PC-3 (cell line): ENCODE measurements at regions not wholly inside any gene's neighbourhood (a gene's known extent, or its start where the extent isn't known, plus 50 kb on each side); places are given as distances from the start of the nearest gene placed in this dataset.

Experiments used
- CTCF ChIP-seq: fragments of 300-600 bp; sonication (generic); conservative IDR thresholded peaks from 2 replicates; pipeline ENCODE4 v1.5.1; 2017; ENCODE audit warnings: antibody characterized with exemption, low read depth, mild to moderate bottlenecking, low read length
- EZH2 ChIP-seq: fragments of 300-600 bp; sonication (generic); IDR thresholded peaks from one replicate; pipeline ENCODE4 v1.6.1; 2017; ENCODE audit warnings: antibody characterized with exemption, mild to moderate bottlenecking, low read length; ENCODE audit not compliant: unreplicated experiment
- EZH2phosphoT487 ChIP-seq: fragments of 300-600 bp; sonication (generic); IDR thresholded peaks from 2 replicates; pipeline ENCODE4 v1.6.1; 2018; ENCODE audit warnings: mild to moderate bottlenecking, antibody characterized with exemption, low read length, borderline replicate concordance

- TF ChIP-seq CTCF (no peak), EZH2 (no peak), EZH2phosphoT487 (no peak)
These were observed 334.5 kb downstream of the TENT4A start for GRCh38 chr5:7047511-7048261.
